ENCODE measurements at regions not wholly inside any gene's neighbourhood (a gene's known extent, or its start where the extent isn't known, plus 50 kb on each side); places are given as distances from the start of the nearest gene placed in this dataset.

DNA sequence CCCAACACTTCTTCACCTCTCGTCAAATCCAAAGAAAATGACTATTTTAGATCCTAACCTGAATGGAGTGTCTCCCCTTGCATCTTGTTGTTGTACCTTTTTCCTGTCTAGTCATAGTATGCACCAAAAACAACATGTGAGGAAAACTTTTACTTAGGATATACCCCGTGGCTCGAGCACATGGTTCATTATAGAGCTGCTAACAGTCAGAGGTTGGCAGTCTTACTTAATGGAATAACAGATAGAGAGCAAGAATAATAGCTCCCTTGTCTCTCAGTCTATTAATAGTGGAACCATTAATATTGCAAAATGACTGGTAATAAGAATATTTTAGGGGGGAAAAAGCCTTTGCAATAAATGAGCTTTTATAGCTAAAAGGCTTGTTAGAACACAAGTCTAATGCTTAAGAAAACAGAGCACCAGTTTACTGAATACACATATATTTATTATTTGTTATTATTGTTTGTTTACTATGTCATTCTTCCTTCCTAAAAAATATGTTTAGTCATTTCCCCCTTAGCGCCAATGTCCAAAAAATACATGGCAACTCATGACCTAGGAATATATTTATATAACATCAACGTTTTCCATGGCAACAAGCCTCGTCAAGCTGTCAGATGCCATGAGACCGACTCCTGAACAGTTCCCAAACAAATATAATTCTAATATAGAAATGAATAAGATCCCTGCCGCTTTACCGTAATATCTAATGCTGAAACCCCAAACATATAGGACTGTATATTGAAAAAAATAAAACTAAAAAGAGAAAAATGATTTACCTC is 592.4 kb downstream of the SOX5 start:
- TF ChIP-seq CTCF (IDR thresholded peaks at IDR 0.05): no peak
- TF ChIP-seq POLR2A (IDR thresholded peaks at IDR 0.05): no peak
- no peak overlapping the region for H3K4me3 ChIP-seq (ENCODE audit: low read depth, poor library complexity, severe bottlenecking)
- WGBS, 2 donors: 70 to 74% methylated on average over 9 of the region's 9 CpGs
- DNase-seq (ENCODE audit: low spot score in 2 of 2): no peak
- intact Hi-C loops (cut with DNase I; ENCODE audit: low total_unique reads): no loop called here

DNA sequence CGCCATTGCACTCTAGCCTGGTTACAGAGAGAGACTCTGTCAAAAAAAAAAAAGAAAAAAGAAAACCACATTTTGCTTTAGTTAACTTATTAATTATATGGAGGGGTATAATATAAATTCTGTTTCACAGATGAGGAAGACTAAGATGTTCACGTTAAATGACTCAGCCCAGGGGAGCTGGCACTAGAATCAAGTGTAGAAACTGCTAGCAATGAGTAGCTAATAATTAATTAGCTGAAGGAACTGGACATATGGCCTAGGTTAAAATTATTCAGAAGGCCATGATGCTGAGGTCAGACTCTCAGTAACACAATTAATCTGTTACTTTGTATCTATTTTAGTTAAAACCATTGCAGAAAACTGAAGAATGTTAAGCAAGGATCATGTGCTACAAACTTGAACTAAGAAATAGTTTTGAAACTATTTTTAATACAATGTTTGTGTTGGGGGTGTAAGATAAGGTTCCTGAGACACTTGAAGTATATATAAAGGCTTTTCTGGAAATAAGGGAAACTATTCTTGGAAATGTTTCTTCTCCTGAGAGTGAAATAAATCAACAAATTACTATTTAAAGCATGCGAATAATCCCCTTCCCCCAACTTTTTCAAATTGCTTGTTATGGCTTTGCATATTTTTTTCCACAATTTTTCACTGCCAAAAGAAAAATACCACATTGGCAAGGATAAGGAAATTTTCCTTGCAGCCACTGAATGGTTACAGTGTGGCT is 589.3 kb downstream of the SOX5 start:
- no peak for DNase-seq (ENCODE audit: low spot score in 2 of 2)
- intact Hi-C loops (cut with DNase I; ENCODE audit: low total_unique reads): no loop called here
- TF ChIP-seq POLR2A (IDR thresholded peaks at IDR 0.05): no peak
- no peak for TF ChIP-seq CTCF (IDR thresholded peaks at IDR 0.05)
- H3K4me3 ChIP-seq (ENCODE audit: low read depth, poor library complexity, severe bottlenecking): no peak overlapping the region
- 62 to 74% methylated on average over 3 of the region's 3 CpGs for WGBS, 2 donors

- no peak for TF ChIP-seq CTCF (IDR thresholded peaks at IDR 0.05)
- TF ChIP-seq POLR2A (IDR thresholded peaks at IDR 0.05): no peak
- WGBS, 2 donors: 74 to 76% methylated on average over 6 of the region's 6 CpGs
- intact Hi-C loops (cut with DNase I; ENCODE audit: low total_unique reads): no loop called here
- no peak overlapping the region for H3K4me3 ChIP-seq (ENCODE audit: low read depth, poor library complexity, severe bottlenecking)
- no peak for DNase-seq (ENCODE audit: low spot score in 2 of 2)
Measured at GRCh38 chr12:23361971-23362370, 587.5 kb downstream of the SOX5 start.

DNA sequence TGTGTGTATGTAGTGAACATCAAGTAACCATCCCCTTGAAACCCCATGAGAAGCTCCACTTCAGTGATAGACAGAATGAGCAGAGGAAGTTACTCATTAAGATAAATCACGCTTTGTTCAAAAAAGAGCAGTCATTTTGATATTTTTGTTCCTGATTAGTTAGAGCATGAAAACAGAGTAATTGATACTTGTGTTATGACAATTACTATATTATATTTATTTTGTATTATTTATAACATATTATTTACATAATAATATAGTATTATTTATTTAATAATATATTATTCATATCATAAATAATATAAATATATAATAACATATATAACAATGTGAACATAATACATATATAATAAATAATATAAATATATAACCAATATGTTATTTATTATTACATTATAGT is 580.9 kb downstream of the SOX5 start:
- no peak overlapping the region for H3K4me3 ChIP-seq (ENCODE audit: low read depth, poor library complexity, severe bottlenecking)
- DNase-seq (ENCODE audit: low spot score in 2 of 2): no peak
- intact Hi-C loops (cut with DNase I; ENCODE audit: low total_unique reads): no loop called here
- WGBS, 2 donors: 91 to 93% methylated on average over 1 of the region's 1 CpG
- TF ChIP-seq CTCF (IDR thresholded peaks at IDR 0.05): no peak
- no peak for TF ChIP-seq POLR2A (IDR thresholded peaks at IDR 0.05)

- 67 to 71% methylated on average over 3 of the region's 3 CpGs for WGBS, 2 donors
- TF ChIP-seq CTCF (IDR thresholded peaks at IDR 0.05) (no peak), POLR2A (IDR thresholded peaks at IDR 0.05) (no peak)
- intact Hi-C loops (cut with DNase I; ENCODE audit: low total_unique reads): no loop called here
- DNase-seq (ENCODE audit: low spot score in 2 of 2): no peak
- no peak overlapping the region for H3K4me3 ChIP-seq (ENCODE audit: low read depth, poor library complexity, severe bottlenecking)
Measured at GRCh38 chr12:23375621-23376020, 573.8 kb downstream of the SOX5 start.

Measured in lower leg skin (tissue), 4 donors.